Activated naive CD4-positive, alpha-beta T cell (primary cell): ENCODE measurements at regions not wholly inside any gene's neighbourhood (a gene's known extent, or its start where the extent isn't known, plus 50 kb on each side); places are given as distances from the start of the nearest gene placed in this dataset.

Experiments used
- DNase-seq, 4 experiments: peaks; one replicate each; lab custom pipeline; 2025; lab: John Stamatoyannopoulos, UW

DNA sequence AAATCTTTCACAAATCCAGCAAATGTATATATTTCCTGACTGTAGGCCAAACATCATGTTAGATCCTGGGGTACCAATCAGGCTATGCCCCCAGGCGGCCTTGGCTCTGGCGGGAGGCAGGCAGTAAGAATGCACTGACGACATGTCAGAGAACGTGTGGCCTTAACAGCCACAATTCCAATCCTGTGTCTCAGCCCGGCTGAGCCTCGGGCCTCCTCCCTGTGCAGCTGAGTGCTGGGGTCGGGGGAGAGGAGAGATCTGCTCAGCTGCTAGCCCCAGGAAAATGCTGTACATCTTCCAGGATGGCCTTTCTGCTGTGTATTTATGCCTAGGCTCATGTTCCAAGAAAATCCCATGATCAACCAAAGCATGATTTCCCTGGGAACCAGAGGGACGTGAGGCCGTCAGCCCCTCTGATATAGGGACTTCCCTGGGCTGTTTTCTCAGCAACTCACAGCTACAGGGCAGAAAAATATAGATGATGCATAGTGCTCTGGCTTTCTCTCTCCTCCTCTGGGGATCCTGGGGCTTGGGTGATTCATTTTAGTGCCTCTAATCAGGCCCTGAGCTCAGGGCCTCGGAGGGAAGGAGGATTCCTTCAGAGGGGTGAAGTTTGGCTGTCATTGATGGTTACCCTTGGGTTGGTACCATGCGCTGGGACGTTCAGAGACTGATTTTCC is 604.0 kb downstream of the HS3ST4 start:
- DNase-seq: no peak

DNA sequence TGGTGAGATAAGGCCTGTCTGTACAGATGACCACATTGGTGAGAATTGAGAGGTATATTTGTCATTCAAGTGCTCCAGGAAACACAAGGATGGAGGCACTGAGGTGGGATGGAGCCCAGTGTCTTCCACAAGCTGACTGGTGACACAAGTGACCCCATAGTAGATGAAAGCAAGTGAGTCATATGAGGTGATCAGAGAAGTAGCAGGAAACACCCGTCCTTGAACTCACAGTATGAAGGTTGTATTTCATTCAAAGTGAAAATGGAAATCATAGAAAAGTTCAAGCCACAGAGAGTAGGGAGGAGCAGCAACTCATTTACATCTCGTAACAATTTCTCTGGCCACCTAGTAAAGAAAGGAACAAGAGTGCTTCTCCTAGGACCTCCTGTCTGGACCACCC is 609.8 kb downstream of the HS3ST4 start:
- no peak for DNase-seq

DNA sequence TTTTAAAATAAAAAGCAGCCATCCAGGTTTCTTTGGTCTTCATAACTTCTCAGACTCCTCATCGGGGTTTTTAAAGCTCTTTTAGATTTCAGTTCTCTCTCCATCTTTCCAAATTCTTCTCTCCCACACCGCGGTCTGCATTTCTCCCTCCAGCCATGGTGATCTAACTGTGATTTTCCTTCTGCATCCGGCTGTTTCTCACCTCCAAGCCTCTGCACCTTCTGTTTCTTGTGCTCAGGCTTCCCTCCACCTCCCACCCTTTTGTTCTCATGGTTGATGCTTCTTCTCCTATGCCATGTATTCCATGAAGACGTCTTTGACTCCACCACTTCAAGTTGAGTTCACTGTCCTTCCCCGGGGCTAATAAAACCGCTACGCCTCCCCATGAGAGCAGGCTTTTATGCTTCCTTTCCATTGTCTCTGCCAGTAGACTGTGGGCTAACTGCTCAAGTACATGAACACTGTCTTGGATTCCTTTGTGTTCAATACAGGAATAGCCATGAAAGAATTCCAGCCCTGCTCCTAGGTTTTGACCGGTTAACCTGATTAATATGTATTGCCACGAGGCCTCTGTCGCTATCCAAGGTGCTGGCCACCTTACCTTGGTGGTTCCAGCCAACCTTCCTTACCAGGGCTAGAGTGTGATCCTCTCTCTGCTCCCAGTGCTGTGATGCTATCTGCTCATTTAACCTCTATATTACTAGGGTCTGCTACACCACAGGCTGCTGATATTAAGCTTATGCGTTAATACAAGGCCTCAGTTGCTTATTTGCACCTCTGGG is 625.1 kb downstream of the HS3ST4 start:
- no peak for DNase-seq

DNA sequence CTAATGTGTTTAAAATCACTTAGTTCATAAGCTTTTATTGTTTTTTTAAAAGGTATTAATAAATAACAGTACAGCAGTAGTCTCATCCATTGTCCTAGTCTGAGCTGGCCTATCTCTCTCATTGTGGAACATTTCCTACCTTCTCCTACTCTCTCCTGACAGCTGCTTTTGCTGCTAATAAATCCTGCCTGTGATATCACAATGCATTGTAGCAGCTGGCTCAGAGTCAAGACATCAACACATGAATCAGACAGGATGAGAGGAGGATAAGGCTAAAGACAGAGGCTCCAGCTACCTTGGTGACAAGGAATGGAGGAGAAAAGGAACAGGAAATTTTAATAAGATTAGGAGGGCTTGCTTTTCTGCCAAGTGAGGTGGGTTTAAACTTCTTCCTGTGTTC is 626.1 kb downstream of the HS3ST4 start:
- DNase-seq: no peak

DNA sequence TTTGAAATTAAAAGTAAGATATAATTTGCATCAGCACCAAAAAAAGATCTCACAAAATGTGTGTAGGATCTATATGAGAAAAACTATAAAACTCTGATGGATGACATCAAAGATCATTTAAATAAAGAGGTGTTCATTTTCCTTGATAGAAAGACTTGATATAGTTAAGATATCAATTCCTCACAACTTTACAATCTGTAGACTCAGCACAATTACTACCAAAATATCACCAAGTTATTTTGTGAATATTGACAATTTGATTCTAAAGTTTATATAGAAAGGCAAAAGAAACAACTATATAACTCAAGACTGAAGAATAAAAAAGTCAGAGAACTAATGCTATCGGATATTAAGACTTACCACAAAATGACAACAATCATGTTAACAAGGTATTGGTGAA is 638.9 kb downstream of the HS3ST4 start:
- no peak for DNase-seq

DNA sequence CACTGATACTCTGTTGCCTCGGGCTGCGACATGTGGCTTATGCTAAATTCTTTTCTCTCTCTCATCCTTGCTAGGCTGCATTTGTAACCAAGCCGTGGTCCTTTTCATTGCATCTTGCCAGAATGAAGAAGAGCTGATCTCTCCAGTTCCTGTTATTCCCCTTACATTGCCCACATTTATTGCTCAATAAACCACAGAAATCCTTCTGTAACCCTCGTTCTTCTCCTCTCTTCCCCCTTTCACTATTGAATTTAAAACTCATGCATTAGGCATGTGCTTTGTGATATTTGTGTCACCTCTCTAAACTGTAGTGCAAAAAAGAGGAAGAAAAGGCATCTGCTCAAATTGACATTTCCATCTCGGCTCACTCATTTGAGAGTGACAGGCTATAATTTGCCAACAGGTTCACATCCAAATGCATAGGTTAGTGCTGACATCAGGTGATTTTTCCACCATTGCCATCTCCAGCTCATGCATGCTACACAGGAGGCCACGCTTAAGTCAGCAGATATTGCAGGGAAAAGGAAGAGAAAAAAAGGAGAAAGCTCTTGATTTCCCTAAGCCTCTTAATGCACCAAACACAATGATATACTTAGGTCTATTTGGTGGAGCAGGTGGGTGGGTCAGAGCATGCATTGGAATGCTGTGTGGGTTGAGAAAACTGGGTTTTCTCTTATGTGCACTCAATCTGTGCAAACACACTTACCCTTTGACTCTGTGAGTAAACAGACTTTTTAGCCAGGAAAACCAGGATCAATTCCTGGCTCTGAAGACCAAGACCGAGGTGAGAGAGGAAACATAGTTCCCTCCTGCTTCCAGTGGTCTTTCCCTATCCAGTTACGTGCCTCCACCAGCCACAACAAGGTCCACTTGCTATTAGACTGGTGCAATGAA is 642.7 kb downstream of the HS3ST4 start:
- no peak for DNase-seq

DNA sequence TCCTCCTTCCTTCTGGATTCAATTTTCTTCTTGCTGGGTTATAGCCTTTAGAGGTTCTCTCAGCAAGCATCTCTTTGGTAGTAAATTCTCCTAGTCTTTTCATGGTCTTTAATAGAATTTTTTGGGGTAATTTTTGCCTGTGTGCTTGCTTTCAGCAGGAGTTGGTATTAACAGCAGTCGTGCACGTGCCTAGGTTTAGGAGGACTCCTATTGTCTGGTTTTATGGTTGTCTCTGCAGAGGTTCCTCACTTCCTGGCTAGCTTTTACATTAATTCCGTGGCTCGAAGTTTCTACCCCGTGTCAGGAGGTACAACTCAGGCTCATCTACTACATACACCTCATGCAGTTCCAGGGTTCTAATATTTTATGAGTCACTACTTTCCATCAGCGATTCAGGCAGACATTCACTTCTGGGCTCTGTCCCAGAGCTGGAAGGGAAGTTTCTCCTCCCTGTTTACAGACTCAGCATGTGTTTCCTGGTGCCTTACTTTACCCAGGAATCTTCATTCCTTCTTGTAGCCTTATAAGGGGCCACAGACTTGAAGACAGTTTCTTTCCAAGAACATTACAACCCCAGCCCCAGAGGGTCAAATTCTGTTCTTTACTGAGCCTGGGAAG is 643.6 kb downstream of the HS3ST4 start:
- no peak for DNase-seq

DNA sequence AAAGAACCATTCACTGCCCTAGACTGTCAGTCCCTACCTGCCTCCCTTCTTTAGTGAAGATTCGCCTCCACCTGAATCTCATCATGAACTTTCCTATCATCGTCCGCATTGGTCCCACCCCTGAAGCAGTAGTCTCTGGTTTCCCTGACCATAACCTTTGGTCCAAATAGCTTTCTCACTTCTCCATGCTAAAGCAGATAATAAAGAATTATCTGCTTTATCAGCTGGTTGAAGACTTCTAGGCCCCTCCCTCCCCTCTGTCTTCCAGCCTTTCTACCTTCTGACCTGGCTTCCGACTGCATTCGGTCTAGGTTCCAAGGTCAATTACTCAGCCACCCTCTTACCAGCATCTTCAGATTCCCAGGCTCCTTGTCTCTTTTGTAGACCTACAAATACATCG is 650.9 kb downstream of the HS3ST4 start:
- DNase-seq: no peak

DNA sequence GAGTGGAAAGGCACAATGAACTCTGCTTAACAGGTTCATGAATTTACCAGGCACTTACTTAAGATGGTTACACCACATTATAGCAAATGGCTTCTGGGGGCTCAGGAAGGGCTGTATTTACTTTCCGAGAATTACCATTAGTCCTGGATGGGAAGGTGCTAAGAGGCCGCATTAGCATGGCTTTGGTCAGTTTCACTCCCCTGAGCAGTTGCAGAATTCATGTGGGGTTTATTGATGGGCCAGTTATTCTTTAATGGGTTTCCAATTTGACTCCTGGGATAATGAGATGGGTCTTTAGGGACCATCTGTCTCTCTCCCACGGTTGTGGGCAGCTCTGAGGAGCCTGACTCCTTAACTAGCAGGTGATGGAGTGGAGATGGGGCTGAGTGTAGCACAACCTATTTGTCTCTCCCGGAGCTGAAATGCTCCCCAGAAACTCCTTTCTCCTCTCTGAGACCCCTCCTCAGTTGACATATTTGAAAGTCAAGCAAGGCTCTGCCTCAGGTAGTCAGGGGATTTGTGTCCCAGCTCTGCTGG is 652.5 kb downstream of the HS3ST4 start:
- DNase-seq: no peak

DNA sequence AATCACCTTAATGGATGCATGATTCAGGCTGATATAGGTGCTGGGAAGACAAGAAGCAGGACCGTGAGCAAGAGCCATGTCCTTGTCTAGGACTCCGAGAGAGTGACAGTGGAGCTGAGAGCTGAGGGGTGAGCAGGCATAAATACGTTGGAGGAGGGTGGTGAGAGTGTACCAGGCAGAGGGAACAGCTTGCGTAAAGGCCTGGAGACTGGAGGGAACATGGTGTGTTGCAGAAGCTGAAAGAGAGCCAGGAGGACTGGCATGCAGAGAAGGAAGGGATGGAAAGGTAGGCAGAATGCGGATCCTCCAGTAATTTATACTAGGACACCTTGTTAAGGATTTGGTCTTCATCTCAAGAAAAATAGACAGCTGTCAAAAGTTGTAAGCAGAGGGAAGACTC is 653.2 kb downstream of the HS3ST4 start:
- no peak for DNase-seq

DNA sequence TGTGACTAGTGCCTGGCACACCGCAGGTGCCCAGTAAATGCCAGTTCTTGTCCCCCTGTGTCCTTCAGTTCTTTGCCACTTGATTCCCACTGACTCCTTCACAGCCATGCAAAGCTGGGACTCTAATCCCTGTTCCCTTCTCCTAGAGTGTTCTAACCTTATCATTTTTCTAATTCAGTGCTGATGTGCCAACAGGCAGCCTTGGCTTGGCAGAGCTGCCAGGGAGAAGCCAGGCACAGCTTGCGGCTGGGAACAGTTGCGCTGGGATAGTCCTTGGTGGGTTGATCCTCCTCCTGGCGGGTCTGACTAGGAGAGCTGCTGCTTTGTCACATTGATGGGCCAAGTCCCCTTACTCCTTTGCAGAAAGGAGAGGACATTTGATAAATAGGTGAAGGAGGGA is 654.2 kb downstream of the HS3ST4 start:
- DNase-seq: no peak

DNA sequence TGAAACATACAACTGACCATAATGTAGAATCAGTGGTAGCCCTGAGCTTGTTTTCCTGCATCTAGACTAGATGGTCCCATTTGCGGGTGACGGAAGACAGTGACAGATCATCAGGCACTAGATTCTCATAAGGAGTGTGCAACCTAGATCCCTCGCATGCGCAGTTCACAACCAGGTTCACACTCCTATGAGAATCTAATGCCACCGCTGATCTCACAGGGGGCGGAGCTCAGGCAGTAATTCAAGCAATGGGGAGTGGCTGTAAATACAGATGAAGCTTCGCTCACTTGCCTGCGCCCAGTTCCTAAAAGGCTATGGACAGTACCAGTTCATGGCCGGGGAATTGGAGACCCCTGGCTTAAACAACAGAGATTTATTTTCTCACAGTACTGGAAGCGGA is 656.3 kb downstream of the HS3ST4 start:
- DNase-seq: no peak

DNA sequence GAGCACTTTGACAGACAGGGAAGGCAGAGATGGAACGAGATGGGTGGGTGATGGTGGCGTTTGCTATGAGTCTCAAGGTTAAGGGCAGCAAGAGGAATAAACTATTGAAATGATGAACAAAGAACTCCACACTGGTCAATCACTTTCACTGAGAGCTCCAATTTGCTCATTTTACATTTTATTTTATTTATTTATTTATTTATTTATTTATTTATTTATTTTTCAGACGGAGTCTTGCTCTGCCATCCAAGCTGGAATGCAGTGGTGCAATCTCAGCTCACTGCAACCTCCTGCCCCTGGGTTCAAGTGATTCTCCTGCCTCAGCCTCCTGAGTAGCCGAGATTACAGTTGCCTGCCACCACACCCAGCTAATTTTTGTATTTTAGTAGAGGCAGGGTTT is 669.1 kb downstream of the HS3ST4 start:
- DNase-seq: no peak

DNA sequence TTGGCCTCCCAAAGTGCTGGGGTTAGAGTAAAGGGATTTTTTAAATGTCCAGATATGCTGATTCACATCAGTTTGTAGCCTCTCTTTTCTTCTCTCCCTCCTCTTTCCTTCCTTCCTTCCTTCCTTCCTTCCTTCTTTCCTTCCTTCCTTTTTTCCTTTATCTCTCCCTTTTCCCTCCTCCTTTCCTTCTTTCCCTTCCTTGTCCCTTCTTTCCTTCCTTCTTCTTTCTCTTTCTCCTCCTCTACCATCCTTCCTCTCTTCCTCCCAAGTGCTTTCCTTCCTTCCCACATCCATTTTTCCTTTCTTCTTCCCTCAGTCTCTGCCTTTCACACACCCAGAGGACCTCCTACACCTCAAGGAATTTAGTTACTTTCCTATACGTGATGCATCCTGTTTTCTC is 671.8 kb downstream of the HS3ST4 start:
- no peak for DNase-seq

DNA sequence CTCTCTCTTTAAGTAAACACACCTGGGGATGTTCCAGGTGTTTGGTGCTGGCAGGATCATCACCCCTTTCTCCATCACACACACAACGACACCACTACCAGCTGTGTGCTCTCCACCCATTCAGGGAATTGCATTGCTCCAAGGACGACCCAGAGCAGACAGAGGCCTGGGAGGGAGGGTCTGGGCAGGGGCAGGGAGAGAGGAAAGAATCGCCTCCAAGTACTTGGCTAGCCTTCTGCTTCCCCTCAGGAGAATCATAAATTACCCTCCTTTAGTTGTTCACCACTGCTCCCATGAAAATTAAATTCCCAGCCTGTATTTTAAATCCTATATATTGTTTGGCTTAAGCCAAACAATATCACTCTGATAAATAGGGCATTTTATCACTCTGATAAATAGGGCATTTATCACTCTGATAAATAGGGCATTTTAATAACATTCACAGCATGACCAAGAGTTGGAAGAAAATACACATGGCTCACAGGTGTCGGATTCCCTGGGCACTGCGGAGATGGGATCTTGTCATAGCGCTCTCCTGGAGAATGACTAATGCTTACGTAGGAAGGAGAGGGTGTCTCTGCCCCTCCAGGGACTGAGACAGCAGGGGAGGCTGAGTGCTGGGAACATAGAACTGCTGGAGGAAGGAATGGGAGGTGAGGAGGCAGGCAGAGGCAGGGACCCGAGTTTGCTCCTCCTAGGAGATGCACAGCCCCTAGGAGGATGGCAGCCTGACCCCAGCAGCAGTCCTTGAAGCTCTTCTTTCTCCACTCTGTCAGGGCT is 673.6 kb downstream of the HS3ST4 start:
- DNase-seq: no peak

DNA sequence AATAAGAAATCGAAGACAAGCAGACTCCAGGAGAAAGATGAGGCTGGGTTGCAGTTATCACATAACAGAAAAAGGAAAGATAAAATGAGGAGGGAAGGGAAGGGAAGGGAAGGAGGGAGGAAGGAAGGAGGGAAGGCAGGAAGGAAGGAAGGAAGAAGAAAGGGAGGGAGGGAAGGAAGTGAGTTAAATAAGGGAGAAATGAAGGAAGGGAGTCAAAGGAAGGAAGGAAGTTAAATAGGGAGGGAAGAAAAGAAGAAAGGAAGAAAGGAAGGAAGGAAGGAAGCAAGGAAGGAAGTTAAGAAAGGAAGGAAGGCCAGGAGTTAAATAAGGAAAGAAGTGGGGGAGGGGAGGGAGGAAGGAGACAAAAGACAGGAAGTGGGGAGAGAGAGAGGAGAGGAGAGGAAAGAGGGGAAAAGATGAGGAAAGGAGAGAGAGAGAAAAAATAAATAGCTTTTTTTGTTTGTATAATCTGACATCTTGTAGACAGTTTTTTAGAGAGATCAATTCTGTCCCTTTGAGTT is 679.6 kb downstream of the HS3ST4 start:
- no peak for DNase-seq

DNA sequence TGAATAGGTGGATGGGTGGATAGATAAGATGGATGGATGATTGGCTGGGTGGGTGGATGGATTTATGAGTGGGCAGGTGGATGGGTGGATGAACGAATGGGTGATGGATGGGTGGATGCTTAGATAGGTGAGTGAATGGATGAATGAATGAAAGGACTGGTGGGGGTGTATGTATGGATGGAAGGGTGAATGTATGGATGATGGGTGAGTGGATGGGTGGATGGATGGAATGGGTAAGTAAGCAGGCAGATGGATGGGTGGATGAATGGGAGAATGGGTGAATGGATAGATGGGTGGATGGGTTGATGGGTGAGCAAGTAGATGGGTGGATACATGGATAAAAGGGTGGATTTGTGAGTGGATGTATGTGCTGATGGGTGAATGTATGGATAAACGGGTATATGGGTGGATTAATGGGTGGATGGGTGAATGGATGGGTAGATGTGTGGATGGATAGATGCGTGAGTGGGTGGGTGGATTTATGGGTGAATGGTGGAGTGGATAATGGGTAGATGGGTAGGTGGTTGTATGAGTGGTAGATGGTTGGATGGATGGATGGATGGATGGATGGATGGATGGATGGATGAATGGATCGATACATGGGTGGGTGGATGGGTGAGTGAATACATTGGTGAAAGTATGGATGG is 682.6 kb downstream of the HS3ST4 start:
- no peak for DNase-seq

DNA sequence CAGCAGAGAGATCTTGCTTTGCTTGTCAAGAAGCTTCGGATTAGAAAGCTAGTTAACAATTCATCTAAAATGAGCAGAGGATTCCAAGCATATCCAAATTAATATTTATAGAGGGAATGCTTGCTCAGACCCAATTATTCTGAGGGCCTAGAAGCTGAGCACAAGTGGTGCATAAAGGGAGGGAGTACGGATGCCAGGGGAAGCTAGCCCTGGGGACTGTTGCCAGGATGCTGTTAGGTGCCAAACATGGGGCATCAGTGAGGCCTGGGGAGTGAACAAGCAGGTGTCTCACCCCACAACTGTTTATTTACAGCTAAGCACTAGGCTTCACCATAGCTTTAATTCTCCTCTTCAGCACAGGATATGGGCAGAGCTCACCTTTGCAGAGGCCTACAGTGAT is 684.1 kb upstream of the C16orf82 start:
- DNase-seq: no peak

DNA sequence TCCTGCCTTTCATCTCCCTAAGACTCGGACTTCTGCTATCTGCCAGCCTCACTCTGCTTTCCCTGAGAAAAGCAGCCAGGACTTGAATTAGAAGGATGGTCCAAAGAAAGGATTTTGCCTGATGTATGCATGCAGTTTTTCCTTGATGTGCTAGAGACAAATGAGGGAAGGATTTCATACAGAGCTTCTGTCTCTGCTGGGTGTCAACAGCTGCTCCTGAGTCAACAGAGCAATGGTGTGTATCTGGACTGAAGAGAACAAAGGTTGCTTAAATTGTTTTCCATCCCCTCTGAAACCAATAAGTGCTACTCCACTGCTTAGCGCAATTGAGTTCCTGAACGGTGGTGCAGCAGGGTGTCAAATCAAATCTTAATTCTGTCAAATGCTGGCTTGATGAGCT is 680.6 kb upstream of the C16orf82 start:
- DNase-seq: no peak

DNA sequence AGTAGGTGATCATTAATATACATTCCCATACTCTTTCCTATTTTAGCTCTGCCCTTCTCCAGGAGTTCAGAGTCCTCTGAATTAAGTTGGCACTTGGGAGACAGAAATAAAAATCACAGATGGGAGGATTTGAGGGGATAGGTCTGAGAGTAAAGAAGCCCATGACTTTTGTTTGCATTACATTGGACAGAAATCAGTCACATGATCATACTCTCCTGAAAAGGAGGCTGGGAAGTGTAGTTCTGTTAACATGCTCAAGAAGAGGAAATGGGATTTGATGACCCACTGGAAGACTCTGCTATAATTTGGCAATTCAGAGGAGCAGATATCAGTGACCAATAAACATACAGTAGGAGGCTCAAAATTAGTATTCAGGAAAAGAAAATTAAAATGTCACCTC is 674.9 kb upstream of the C16orf82 start:
- DNase-seq: no peak

DNA sequence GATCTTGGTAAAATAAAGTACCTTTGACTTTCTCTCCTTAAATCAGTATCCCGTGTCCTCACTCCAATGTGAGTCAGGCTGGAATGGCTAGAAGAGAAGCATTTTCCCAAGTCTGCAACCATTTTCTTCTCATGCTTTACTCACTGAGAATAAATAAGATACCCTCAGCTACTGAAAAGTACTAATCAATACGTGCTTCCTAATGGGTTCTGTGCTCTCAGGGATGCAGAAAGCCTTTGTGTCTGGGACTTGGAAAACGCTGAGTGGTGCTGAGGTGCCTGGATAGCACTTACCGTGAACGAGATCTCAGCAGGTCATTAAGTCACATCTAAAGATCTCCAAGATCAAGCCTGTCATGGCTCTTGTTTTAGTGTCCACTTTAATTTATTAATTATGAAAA is 672.3 kb upstream of the C16orf82 start:
- DNase-seq: no peak
